Kidney tubule cell (primary cell): ENCODE measurements at regions not wholly inside any gene's neighbourhood (a gene's known extent, or its start where the extent isn't known, plus 50 kb on each side); places are given as distances from the start of the nearest gene placed in this dataset.
"Not testable (repeated sequence)": the region's sequence is repeated elsewhere in the genome, so short reads cannot be mapped to it uniquely, and the experiment has no call there.

Source experiments
- DNase-seq: peaks from one replicate; pipeline ENCODE4 v3.0.0-alpha.2; 2018; ENCODE audit warnings: low spot score

DNA sequence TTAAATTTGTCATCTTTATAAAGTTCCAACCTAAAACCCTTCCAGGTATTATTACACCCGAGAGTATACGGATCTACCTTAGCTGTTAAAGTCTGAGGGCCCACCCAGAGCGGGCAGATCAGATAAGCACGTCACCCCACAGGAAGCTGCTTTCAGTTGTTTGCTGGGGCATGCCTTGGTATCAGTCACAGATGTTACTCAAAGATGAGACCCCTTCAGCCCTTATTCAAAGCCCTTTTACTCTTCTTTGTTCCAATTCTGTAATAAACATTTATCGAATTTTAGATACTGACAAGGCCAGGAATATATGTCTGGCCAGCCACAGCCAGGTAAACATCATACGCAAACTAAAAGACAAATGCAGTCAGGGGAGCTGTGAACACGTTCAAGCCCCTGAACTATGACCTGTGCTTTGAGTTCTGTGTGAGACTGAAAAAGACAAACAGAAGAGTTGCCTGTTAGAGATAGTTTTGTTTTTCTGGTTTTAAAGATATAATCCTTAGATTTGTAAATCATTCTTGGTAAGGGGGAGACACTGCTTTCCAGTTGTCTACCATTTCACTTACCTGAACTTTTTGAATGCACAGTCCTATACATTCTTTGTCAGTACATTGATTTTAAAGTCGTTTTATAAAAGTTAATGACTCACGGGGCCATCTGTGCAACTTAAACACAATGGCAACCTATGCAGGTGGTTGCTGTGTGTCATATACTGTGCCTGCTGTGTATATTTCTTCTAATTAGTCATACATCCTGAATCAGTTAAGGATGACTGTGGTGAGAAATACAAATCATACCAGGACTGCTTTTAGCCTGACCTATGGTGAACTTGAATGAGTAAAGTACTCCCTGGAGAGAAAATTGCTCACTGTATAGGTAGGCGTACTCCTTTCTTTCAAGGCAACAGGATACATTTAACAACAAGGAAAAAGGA, 100.5 kb upstream of the ITPRID2 start:
- peak; percentile 98 for DNase-seq

DNA sequence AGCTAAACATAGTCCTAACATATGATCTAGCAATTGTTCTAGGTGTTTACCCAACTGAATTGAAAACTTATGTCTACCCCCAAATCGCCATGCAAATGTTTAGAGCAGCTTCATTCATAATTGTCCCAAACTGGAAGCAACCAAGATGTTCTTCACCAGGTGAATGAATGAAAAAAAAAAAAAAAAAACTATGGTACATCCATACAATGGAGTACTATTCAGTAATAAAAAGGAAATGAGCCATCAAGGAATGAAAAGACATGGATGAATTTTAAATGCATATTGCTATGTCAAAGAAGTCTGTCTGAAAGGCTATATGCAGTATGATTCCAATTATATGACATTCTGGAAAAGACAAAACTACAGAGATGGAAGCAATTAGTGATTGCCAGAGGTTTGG, 98.6 kb upstream of the ITPRID2 start:
- DNase-seq, result no peak

DNA sequence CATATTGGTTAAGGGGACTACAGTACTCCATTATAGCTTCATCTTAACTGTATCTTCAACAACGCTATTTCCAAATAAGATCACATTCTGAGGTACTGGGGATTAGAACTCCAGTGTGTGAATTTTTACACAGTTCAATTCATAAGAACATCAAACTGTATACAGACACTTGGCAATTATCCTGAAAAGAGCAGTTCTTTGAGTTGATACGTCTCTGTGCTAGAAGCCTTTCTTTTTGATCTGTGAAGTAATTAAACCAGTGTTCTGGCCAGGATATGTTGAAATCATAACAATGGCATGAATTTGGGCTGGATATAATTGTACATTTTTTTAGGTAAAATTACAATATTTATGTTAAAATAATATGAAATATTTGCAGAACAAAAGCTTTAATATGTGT, 93.5 kb upstream of the ITPRID2 start:
- DNase-seq, result no peak

DNA sequence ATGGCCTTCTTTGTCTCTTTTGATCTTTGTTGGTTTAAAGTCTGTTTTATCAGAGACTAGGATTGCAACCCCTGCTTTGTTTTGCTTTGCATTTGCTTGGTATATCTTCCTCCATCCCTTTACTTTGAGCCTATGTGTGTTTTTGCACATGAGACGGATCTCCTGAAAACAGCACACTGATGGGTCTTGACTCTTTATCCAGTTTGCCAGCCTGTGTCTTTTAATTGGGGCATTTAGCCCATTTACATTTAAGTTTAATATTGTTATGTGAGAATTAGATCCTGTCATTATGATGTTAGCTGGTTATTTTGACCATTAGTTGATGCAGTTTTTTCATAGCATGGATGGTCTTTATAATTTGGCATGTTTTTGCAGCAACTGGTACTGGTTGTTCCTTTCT, 89.2 kb upstream of the ITPRID2 start:
- DNase-seq, result not testable (repeated sequence)

DNA sequence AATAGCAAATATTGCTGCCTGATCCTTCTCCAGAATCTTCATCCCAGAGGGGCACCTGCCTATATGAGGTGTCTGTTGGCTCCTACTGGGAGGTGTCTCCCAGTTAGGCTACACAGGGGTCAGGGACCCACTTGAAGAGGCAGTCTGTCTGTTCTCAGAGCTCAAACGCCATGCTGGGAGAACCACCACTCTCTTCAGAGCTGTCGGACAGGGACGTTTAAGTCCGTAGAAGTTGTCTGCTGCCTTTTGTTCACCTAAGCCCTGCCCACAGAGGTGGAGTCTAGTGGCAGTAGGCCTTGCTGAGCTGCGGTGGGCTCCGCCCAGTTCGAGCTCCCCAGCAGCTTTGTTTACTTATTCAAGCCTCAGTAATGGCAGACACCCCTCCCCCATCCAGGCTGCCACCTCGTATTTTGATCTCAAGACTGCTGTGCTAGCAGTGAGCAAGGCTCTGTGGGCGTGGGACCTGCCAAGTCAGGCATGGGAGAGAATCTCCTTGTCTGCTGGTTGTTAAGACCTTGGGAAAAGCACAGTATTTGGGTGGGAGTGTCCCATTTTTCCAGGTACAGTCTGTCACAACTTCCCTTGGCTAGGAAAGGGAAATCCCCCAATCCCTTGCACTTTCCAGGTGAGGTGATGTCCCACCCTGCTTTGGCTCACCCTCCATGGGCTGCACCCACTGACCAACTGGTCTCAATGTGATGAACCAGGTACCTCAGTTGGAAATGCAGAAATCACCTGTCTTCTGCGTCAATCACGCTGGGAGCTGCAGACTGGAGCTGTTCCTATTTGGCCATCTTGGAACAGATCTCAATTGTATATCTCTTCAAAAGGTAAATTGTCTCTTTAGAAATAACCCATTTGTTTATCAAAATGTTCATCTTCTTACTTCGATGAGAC, 87.4 kb upstream of the ITPRID2 start:
- DNase-seq, result peak; percentile 81

DNA sequence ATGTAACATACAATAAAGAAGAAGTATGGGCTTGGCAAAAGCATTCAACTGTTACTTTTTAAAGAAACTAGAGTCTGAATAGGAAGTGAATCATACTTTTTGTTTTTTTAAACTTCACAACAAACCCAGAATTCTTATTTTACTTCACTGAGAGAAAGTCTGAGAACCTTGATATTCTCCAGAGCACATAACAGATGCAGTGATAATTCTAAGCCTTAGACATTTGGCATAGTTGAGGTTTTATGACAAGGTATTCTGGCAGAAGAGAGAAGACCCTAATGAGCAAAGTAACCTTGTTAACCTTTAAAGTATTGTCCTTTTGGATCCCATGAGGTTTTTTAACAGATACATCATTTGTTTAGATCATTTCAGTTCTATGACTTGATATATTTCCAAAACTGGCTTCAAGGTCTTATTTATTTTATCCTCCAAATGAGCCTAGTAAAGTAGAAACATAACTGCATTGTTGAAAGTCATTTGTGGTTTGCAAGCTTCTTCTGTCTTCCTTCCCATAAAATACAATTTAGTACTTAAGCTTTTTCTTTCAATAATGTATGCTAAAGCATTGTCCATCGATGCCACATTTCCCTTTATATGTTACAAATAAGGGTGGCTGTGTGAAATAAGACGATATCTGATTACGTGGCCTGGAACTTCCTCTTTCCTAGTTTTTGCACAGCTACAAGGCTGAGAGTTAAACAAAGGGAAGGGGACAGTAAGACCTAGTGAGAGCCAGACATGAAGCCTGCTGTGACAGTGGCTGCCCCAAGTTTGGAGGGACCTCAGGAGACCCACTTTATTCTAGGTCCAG, 86.1 kb upstream of the ITPRID2 start:
- DNase-seq, result no peak

DNA sequence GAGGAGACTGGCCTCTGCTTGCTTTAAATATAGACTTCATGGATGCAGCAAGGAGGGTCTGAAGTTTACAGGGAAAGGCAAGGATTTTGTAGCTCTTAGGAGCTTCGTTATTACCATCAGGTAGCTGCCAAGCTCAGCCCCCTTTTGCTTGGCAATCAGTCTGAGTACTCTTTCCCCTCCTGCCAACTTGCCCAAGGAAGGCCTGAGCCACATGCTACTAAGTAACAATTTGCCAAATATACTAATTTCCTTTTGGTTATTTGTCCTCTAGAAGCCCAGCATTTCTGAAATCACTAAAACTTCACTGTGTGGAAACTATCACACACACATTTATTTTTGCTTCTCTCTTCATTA, 85.5 kb upstream of the ITPRID2 start:
- no peak for DNase-seq

DNA sequence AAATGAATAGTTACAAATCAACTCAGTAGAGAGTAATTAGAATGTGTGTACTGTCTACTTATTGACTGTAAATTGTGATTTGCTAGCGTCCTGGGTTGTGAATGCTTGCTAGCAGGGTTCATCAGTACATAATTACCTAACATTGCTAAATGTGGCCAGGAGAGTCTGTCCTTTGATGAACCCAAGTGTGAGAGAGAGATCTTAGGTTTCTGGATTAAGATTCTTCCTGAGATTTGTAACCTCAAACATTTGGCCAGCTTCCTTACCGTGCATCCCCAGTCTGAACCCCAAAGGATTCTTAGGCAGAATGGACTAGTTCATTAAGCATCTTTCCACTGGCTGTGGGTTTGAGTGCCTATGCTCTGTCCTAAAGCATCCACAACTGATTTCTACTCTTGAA, 84.0 kb upstream of the ITPRID2 start:
- no peak for DNase-seq

DNA sequence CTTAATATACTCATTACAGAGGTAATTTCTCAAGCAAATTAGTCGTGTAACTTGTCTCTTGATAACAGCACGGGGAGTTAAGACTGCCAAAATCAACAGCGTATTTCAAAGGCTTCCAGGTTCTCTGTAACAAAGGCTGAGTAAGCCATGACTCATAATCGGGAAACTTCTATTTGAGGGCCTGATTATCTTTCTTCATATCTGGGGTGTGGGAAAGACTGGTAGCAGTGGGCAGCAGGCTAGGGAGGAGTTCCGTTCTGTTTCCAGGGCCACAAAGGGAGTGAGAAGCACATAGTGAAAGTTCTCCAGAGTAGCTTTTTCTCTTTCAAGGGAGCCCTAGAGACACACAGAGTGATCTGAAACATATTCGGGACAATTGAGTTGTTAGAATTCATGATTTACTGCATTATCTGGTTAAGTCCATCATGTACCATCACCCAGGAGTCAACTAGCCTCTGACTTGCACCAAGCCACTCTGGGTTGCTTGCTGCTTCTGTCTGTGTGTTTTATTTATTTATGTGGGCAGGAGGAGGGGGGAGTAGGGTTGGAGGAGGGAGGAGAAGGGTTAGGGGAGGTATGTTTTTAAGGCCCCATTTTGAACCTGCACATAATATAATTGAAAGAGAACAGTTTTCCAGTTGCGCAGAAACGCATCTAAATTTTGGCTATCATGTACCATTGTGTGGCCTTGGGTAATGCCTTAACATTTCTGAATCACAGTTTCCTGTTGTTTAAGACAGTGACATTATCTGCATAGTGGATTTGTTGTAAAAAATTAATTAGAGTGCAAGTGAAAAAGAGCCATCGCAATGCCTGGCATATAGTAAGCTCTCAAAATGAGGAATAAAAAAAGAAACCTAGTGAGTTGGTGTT, 80.5 kb upstream of the ITPRID2 start:
- DNase-seq, result peak; percentile 83

DNA sequence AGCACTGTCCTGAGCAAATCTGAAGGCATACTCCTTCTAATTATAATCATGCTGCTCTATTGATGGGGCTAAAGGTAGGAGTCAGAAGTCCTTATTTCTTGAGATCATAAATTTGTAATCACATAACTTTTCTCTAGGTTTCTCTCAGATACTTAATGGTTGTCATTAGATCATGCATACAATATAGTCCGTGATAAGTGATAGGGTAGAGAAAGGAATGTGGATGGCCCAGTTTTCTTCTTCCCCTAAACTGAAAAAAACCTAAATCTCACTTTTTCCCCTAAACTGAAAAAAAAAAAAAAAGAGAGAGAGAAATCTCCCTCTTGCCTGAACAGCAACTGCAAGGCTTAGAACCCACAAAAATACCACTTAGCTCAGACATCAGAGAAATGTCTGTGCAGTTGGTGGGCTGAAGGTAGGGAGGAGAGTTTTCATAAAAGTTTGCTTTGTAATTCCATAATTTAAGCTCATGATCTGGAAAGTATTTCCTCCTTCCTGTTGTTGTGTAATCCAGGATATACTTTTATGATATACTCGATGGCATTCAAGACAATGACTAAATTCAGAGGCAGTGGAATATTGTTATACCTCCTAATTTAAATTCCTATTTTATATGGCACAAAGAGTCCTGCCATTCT, 79.3 kb upstream of the ITPRID2 start:
- DNase-seq, result no peak

DNA sequence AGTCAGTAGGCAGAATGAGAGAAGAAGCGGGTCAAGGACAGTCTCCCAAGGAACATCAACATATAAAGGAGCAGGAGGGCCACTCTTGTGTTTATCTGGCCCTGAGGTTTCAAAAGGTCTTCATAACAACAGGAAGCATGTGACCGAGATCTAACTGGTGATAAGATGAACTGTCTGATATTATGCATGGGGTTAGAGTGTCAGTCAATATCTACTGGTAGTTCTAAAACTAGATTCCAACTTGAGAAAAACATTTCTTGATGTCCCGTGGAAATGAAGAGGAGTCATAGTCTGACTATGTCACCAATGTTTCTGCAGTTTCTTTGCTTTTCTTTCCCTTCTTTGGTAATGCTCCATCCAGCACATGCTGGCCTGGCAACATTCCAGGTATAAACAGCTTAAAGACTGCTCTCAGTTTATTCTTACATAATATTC, 77.5 kb upstream of the ITPRID2 start:
- DNase-seq, result peak; percentile 47

DNA sequence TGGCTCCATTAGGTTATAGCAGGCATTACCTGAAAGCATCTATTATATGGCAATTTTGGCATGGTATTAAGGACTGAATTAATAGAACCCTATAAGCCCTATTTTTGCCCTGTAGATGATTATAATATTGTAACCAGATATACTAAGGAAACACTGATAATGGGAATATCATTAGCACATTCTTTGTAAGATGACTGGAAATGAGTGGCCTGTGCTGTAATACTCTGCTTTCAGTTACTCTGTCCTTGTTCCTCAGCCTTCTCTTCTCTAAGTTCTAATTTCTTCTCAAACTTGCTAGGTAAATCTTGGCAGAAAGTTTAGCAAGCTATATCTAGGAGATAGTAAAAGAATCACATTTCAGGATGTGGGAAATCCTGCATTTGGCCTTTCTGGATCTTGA, 74.0 kb upstream of the ITPRID2 start:
- no peak for DNase-seq

DNA sequence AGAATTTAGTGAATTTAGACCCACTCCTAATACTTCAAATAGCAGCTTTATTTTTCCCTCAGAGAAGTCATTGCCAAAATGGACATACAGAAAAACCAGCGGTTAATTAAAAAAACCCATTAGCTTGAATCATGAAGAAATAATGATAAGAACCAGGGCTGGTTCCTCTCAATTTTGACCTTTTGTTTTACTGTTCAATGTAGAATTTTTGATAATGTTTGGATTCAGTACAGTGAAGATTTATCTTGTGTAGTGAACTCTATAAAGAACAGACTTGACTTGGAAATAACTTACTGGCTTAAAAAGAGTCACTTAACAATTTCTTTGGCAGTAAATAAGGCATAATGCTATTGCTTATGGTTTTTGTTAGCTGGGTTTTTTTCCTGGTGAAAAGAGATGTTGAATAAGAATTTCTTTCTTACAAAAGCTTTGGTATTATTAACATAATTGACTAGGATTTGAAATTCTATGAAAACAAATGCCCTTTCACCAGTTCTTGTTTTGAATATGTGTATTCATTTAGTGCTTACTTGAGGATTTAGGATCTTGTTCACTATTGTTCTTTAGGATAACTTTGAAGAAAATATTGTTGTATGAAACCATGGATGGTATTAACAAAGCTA, 73.4 kb upstream of the ITPRID2 start:
- no peak for DNase-seq

DNA sequence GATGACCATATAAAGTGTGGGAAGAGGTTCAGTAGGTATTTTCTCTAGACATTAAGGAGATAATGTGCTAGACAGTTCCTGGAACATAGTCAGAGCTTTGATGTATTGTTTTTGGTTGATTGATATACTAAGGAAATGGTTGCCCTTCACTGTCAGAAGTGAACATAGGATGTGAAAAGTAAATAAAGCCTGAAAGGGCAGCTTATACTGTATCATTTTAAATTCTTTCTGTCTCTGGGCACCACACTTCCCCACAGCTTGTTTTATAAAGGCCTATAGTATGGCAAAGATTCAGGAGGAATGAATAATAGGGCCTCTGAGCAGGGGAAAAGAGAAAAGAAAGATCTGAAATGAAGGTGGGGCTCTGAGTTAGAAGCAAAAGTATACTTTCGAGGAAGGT, 72.7 kb upstream of the ITPRID2 start:
- DNase-seq, result no peak

DNA sequence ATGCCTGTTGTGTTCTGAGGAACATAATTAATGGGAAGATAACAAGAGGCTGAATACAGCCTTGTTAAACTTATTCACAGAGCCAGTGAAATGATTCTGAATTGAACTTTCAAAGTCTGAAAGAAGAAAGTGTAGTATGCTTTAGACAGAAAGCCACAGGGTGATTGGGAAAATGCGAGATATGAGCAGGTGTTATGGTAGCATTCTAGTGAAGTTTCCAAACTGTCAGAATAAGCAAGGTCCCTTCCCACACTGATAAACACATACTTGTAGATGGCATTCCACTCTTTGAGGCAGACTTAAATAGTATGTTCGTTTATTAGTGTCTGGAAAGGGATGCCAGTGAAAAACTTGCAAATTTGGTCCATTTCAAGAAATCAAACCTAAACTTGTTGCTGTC, 70.5 kb upstream of the ITPRID2 start:
- no peak for DNase-seq

DNA sequence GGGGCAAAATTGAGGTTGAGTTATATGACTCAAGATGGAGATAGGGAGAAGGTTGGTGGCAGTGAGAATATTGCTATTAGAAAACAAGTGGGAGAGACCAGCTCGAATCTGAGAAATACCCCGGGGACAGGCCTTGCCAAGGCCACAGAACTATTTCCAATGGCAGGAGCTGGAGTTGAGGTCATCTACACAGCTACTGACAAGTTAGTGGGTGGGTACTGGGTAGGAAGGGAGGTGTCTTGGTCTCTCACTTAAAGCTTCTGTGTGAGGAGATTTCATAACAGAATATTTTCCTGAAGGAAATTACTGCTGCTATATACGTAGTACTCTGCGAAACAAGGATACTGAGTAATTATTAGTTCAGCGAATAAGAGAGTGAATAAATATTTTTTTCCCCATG, 69.4 kb upstream of the ITPRID2 start:
- DNase-seq, result no peak

DNA sequence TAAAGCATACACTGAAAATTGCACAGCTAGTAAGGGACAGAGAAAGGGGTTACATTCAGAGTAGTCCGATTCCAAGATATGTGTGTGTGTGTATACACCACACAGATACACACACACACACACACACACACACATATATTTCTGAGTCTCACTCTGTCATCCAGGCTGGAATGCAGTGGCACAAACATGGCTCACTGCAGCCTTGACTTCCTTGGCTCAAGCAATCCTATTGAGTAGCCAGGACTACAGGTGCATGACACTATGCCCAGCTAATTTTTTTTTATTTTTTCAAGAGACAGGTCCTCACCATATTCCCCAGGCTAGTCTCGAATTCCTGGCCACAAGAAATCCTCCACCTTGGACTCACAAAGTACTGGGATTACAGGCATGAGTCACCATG, 68.1 kb upstream of the ITPRID2 start:
- peak; percentile 3 for DNase-seq

DNA sequence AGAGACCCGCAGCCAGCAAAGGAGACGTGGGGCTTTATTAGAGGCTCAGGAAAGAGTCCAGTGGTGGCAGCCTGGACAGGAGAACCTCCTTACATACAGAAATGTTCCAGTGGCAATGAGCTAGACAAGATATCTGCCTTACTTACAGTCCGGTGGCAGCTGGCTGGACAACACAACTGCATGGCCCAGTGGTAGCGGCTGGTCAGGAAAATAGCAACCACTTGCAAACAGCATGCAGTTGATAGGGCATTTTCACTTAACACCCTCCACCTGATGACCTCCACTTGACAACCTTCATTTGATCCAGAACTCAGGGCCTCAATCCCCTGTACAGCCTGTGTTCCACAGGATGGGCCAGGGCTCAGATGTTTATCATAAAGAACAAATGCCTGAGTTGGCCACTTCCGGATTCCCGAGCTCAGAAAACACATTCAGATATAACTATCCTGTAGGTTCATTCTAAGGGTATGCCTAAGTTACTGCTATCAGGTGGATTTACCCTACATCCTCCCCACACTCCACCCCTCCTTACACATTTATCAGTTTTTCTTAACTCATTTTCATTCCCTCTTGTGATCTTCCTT, 63.3 kb upstream of the ITPRID2 start:
- DNase-seq, result no peak

DNA sequence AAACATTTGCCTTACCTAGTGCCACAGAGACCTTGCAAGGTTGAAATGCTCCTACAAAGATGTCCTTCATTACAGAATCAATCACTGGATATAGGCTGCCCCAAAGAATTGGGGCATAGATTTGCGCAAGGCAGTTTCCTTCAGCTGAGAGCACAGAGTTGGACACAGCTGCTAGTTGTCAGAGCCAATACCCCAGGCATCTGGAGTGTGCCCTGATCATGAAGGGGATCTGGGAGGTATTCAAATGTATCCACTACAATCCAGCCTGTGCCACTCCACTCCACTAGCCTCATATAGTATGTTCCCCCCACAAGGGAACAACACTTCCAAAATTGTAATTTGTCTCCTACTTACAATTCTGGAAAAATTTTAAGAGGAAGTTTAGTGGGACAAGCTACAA, 62.3 kb upstream of the ITPRID2 start:
- no peak for DNase-seq

DNA sequence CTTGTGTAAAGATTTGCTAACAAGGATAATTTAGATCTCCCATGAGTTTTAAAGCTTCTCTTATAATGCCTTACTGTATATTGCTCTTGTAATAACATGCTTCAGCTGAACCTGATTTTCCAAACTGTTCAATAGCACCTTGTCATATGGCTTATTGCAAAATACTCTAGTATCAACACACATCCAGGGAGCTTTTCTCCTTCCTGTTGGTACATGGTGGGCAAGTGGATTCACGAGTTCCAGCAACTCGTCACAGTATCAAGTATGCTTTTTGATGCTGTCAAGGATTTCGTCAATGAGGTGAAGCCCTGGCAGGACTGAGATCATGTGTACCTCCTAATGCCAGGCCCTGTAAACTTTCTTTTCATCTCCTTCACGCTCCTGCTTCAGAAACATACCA, 59.5 kb upstream of the ITPRID2 start:
- DNase-seq, result no peak
